ENCODE measurements at regions not wholly inside any gene's neighbourhood (a gene's known extent, or its start where the extent isn't known, plus 50 kb on each side); places are given as distances from the start of the nearest gene placed in this dataset.

- H3K27ac ChIP-seq (ENCODE audit: low read depth, low read length) = no peak overlapping the region
- no peak overlapping the region for H3K4me2 ChIP-seq (ENCODE audit: low read length)
- TF ChIP-seq EZH2phosphoT487 (IDR thresholded peaks at IDR 0.05; ENCODE audit: borderline replicate concordance, low read length) = no peak
- TF ChIP-seq, protein P1, sequence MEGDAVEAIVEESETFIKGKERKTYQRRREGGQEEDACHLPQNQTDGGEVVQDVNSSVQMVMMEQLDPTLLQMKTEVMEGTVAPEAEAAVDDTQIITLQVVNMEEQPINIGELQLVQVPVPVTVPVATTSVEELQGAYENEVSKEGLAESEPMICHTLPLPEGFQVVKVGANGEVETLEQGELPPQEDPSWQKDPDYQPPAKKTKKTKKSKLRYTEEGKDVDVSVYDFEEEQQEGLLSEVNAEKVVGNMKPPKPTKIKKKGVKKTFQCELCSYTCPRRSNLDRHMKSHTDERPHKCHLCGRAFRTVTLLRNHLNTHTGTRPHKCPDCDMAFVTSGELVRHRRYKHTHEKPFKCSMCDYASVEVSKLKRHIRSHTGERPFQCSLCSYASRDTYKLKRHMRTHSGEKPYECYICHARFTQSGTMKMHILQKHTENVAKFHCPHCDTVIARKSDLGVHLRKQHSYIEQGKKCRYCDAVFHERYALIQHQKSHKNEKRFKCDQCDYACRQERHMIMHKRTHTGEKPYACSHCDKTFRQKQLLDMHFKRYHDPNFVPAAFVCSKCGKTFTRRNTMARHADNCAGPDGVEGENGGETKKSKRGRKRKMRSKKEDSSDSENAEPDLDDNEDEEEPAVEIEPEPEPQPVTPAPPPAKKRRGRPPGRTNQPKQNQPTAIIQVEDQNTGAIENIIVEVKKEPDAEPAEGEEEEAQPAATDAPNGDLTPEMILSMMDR (IDR thresholded peaks at IDR 0.05; ENCODE audit: low read depth, low read length, poor library complexity, severe bottlenecking) = no peak
- H3K79me2 ChIP-seq (ENCODE audit: control insufficient read depth, low read length) = no peaks in the 10 kb centered on the region
- H4K20me1 ChIP-seq (ENCODE audit: control insufficient read depth, insufficient read depth, low read depth, low read length) = no peaks in the 10 kb centered on the region
- no peaks in the 10 kb centered on the region for H3K36me3 ChIP-seq (ENCODE audit: control insufficient read depth, low read length)
- H3F3A ChIP-seq (ENCODE audit: control insufficient read depth, insufficient read depth) = no peaks in the 10 kb centered on the region
- H3K27me3 ChIP-seq (ENCODE audit: control insufficient read depth, low read length) = no peaks in the 10 kb centered on the region
- no peaks in the 10 kb centered on the region for H3K9me3 ChIP-seq (ENCODE audit: control insufficient read depth, insufficient read depth, low read length)
- H3K4me3 ChIP-seq (ENCODE audit: low read length) = no peak overlapping the region
- H3K4me1 ChIP-seq (ENCODE audit: control insufficient read depth, low read length) = no peaks in the 10 kb centered on the region
- no peaks in the 10 kb centered on the region for H3K9me2 ChIP-seq (replicated peaks; ENCODE audit: control insufficient read depth, low read length)
These were observed 436.2 kb downstream of the FAT4 start for GRCh38 chr4:125750828-125751466.

GRCh38 chr4:125758438-125758837 lies 443.7 kb downstream of the FAT4 start:
- Histone ChIP-seq H3K4me2 (ENCODE audit: low read length) (no peak overlapping the region), H3K27ac (ENCODE audit: low read depth, low read length) (no peak overlapping the region), H4K20me1 (ENCODE audit: control insufficient read depth, insufficient read depth, low read depth, low read length) (no peaks in the 10 kb centered on the region), H3K9me2 (replicated peaks; ENCODE audit: control insufficient read depth, low read length) (no peaks in the 10 kb centered on the region), H3K36me3 (ENCODE audit: control insufficient read depth, low read length) (no peaks in the 10 kb centered on the region), H3K4me1 (ENCODE audit: control insufficient read depth, low read length) (no peaks in the 10 kb centered on the region), H3F3A (ENCODE audit: control insufficient read depth, insufficient read depth) (no peaks in the 10 kb centered on the region), H3K9me3 (ENCODE audit: control insufficient read depth, insufficient read depth, low read length) (no peaks in the 10 kb centered on the region), H3K27me3 (ENCODE audit: control insufficient read depth, low read length) (no peaks in the 10 kb centered on the region), H3K79me2 (ENCODE audit: control insufficient read depth, low read length) (no peaks in the 10 kb centered on the region), H3K4me3 (ENCODE audit: low read length) (no peak overlapping the region)
- TF ChIP-seq, protein P1 (IDR thresholded peaks at IDR 0.05; ENCODE audit: low read depth, low read length, poor library complexity, severe bottlenecking) = no peak
- TF ChIP-seq EZH2phosphoT487 (IDR thresholded peaks at IDR 0.05; ENCODE audit: borderline replicate concordance, low read length) = no peak

DNA sequence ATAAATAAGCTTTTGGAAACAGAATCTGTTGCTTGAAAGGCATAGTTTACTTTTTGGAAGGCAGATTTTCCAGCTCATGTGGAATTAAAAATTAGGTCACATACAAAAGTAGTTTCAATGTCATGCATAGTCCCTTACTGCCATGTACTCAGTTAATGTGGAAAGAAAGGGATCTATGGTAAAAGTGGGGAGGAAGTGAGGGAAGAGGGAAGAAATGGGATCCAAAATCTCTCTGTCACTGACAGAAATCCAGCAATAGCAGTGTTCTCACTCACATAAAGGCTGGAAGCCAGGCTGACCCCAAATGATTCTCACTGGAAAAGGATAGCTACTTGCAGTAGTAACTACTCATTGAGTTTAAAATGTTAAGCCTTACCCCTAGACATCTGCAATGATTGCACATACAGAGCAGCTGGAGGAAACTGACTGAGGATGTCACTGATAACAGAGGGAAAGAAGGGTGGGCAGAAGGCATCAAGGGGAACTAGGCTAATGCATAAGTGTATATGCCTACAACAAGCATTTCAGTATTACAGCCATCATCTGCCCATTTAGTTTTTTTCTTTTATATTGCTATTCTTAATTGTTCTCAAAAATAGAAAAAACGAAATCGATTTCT lies 445.6 kb downstream of the FAT4 start:
- Histone ChIP-seq H4K20me1 (ENCODE audit: control insufficient read depth, insufficient read depth, low read depth, low read length) (no peaks in the 10 kb centered on the region), H3K27ac (ENCODE audit: low read depth, low read length) (no peak overlapping the region), H3K4me3 (ENCODE audit: low read length) (no peak overlapping the region), H3K4me2 (ENCODE audit: low read length) (no peak overlapping the region), H3K79me2 (ENCODE audit: control insufficient read depth, low read length) (no peaks in the 10 kb centered on the region), H3K4me1 (ENCODE audit: control insufficient read depth, low read length) (no peaks in the 10 kb centered on the region), H3K9me3 (ENCODE audit: control insufficient read depth, insufficient read depth, low read length) (no peaks in the 10 kb centered on the region), H3F3A (ENCODE audit: control insufficient read depth, insufficient read depth) (no peaks in the 10 kb centered on the region), H3K27me3 (ENCODE audit: control insufficient read depth, low read length) (no peaks in the 10 kb centered on the region), H3K36me3 (ENCODE audit: control insufficient read depth, low read length) (no peaks in the 10 kb centered on the region), H3K9me2 (replicated peaks; ENCODE audit: control insufficient read depth, low read length) (no peaks in the 10 kb centered on the region)
- TF ChIP-seq EZH2phosphoT487 (IDR thresholded peaks at IDR 0.05; ENCODE audit: borderline replicate concordance, low read length) = no peak
- TF ChIP-seq, protein P1 (IDR thresholded peaks at IDR 0.05; ENCODE audit: low read depth, low read length, poor library complexity, severe bottlenecking) = no peak
